GM12878 (cell line): ENCODE measurements at regions not wholly inside any gene's neighbourhood (a gene's known extent, or its start where the extent isn't known, plus 50 kb on each side); places are given as distances from the start of the nearest gene placed in this dataset.

ENCODE experiments used
- HCFC1 ChIP-seq: fragments of 150-350 bp; IDR thresholded peaks from 2 replicates; pipeline ENCODE4 v1.6.1; 2014; ENCODE audit warnings: low read length
- POLR2AphosphoS2 ChIP-seq: IDR thresholded peaks from 2 replicates; pipeline ENCODE4 v1.6.1; 2011; ENCODE audit warnings: low read depth, mild to moderate bottlenecking, low read length, improper control_type of control experiment, moderate library complexity
- SKIL ChIP-seq: fragments of 450-650 bp; IDR thresholded peaks from 2 replicates; pipeline ENCODE4 v1.6.1; 2017; ENCODE audit warnings: mild to moderate bottlenecking, low read depth, inconsistent platforms; ENCODE audit not compliant: poor library complexity, severe bottlenecking
- TAF1 ChIP-seq: IDR thresholded peaks from 2 replicates; pipeline ENCODE4 v1.6.1; 2011; ENCODE audit warnings: mild to moderate bottlenecking, low read depth, low read length, borderline replicate concordance
- ZBTB40 ChIP-seq: fragments of 450-650 bp; IDR thresholded peaks from 2 replicates; pipeline ENCODE4 v1.6.1; 2016; ENCODE audit warnings: mild to moderate bottlenecking, moderate library complexity, borderline replicate concordance
- TF ChIP-seq, protein P1 (sequence below): IDR thresholded peaks from 2 replicates; pipeline ENCODE4 v1.6.1; 2012; ENCODE audit warnings: mild to moderate bottlenecking, low read depth, low read length
- TF ChIP-seq, protein P2 (sequence below): fragments of 450-650 bp; conservative IDR thresholded peaks from 2 replicates; pipeline ENCODE4 v1.6.1; 2017; ENCODE audit warnings: mild to moderate bottlenecking, moderate library complexity

DNA sequence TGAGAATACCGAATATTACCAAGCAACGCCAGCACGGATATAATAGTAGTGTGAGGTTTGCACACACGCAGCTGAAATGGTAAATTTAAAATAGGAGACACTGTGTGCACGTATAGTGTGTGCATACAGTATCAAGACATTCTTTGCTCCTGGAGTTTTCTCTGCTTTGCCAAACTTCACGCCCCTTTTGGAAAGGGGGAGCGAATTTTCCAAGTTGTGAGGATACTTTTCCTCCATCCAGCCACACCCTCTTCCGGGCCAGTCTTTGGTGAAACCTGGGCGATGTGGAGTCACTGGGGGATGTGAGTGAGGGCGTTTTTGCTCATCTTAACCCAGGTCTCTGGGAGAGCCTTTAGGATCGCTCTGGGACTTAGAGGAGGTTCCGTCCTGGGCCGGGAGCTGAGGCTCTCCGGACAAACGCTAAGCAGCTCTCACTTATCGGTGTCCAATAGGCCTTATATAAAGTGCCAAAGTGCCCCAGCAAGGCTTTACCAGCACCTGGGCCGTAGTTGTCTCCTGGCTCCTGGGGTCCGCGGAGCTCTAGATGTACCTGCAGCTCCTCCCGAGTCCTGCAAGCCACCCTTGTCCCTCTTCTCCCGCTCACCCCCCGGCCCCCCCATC is 160.0 kb upstream of the MKI67 start (continued):
- no peak for TF ChIP-seq ZBTB40
- TF ChIP-seq, protein P1, sequence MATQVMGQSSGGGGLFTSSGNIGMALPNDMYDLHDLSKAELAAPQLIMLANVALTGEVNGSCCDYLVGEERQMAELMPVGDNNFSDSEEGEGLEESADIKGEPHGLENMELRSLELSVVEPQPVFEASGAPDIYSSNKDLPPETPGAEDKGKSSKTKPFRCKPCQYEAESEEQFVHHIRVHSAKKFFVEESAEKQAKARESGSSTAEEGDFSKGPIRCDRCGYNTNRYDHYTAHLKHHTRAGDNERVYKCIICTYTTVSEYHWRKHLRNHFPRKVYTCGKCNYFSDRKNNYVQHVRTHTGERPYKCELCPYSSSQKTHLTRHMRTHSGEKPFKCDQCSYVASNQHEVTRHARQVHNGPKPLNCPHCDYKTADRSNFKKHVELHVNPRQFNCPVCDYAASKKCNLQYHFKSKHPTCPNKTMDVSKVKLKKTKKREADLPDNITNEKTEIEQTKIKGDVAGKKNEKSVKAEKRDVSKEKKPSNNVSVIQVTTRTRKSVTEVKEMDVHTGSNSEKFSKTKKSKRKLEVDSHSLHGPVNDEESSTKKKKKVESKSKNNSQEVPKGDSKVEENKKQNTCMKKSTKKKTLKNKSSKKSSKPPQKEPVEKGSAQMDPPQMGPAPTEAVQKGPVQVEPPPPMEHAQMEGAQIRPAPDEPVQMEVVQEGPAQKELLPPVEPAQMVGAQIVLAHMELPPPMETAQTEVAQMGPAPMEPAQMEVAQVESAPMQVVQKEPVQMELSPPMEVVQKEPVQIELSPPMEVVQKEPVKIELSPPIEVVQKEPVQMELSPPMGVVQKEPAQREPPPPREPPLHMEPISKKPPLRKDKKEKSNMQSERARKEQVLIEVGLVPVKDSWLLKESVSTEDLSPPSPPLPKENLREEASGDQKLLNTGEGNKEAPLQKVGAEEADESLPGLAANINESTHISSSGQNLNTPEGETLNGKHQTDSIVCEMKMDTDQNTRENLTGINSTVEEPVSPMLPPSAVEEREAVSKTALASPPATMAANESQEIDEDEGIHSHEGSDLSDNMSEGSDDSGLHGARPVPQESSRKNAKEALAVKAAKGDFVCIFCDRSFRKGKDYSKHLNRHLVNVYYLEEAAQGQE, result no peak
- TF ChIP-seq HCFC1, result no peak
- TF ChIP-seq SKIL, result no peak
- TF ChIP-seq POLR2AphosphoS2, result no peak
- TF ChIP-seq TAF1, result no peak
- TF ChIP-seq, protein P2, sequence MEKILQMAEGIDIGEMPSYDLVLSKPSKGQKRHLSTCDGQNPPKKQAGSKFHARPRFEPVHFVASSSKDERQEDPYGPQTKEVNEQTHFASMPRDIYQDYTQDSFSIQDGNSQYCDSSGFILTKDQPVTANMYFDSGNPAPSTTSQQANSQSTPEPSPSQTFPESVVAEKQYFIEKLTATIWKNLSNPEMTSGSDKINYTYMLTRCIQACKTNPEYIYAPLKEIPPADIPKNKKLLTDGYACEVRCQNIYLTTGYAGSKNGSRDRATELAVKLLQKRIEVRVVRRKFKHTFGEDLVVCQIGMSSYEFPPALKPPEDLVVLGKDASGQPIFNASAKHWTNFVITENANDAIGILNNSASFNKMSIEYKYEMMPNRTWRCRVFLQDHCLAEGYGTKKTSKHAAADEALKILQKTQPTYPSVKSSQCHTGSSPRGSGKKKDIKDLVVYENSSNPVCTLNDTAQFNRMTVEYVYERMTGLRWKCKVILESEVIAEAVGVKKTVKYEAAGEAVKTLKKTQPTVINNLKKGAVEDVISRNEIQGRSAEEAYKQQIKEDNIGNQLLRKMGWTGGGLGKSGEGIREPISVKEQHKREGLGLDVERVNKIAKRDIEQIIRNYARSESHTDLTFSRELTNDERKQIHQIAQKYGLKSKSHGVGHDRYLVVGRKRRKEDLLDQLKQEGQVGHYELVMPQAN, result no peak
